ENCODE measurements at regions not wholly inside any gene's neighbourhood (a gene's known extent, or its start where the extent isn't known, plus 50 kb on each side); places are given as distances from the start of the nearest gene placed in this dataset.

DNA sequence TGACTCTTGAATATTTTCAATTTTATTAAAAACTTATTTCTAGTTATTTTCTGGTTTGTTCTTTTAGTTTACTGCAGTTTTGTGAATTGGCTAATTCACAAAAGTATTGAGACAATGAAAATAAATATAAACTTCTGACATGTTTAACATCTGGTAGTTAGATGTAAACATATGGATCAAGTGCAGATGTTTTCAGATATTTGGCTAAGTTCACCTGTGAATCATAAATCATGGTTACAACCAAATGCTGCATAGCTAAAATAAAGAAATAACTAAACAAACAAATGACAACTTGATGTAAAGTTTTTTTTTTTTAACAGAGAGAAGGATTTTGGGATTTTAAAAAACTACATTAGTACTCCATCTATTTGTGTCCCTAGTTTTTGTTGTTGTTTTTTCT lies 484.6 kb downstream of the SLCO4C1 start (continued):
- TF ChIP-seq, protein P1, sequence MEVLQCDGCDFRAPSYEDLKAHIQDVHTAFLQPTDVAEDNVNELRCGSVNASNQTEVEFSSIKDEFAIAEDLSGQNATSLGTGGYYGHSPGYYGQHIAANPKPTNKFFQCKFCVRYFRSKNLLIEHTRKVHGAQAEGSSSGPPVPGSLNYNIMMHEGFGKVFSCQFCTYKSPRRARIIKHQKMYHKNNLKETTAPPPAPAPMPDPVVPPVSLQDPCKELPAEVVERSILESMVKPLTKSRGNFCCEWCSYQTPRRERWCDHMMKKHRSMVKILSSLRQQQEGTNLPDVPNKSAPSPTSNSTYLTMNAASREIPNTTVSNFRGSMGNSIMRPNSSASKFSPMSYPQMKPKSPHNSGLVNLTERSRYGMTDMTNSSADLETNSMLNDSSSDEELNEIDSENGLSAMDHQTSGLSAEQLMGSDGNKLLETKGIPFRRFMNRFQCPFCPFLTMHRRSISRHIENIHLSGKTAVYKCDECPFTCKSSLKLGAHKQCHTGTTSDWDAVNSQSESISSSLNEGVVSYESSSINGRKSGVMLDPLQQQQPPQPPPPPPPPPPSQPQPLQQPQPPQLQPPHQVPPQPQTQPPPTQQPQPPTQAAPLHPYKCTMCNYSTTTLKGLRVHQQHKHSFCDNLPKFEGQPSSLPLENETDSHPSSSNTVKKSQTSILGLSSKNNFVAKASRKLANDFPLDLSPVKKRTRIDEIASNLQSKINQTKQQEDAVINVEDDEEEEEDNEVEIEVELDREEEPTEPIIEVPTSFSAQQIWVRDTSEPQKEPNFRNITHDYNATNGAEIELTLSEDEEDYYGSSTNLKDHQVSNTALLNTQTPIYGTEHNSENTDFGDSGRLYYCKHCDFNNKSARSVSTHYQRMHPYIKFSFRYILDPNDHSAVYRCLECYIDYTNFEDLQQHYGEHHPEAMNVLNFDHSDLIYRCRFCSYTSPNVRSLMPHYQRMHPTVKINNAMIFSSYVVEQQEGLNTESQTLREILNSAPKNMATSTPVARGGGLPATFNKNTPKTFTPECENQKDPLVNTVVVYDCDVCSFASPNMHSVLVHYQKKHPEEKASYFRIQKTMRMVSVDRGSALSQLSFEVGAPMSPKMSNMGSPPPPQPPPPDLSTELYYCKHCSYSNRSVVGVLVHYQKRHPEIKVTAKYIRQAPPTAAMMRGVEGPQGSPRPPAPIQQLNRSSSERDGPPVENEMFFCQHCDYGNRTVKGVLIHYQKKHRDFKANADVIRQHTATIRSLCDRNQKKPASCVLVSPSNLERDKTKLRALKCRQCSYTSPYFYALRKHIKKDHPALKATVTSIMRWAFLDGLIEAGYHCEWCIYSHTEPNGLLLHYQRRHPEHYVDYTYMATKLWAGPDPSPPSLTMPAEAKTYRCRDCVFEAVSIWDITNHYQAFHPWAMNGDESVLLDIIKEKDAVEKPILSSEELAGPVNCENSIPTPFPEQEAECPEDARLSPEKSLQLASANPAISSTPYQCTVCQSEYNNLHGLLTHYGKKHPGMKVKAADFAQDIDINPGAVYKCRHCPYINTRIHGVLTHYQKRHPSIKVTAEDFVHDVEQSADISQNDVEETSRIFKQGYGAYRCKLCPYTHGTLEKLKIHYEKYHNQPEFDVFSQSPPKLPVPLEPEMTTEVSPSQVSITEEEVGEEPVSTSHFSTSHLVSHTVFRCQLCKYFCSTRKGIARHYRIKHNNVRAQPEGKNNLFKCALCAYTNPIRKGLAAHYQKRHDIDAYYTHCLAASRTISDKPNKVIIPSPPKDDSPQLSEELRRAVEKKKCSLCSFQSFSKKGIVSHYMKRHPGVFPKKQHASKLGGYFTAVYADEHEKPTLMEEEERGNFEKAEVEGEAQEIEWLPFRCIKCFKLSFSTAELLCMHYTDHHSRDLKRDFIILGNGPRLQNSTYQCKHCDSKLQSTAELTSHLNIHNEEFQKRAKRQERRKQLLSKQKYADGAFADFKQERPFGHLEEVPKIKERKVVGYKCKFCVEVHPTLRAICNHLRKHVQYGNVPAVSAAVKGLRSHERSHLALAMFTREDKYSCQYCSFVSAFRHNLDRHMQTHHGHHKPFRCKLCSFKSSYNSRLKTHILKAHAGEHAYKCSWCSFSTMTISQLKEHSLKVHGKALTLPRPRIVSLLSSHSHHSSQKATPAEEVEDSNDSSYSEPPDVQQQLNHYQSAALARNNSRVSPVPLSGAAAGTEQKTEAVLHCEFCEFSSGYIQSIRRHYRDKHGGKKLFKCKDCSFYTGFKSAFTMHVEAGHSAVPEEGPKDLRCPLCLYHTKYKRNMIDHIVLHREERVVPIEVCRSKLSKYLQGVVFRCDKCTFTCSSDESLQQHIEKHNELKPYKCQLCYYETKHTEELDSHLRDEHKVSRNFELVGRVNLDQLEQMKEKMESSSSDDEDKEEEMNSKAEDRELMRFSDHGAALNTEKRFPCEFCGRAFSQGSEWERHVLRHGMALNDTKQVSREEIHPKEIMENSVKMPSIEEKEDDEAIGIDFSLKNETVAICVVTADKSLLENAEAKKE (CRISPR knock-in tag; IDR thresholded peaks at IDR 0.05), result no peak
- no peak for TF ChIP-seq EZH2phosphoT487 (IDR thresholded peaks at IDR 0.05; ENCODE audit: unreplicated experiment)
- TF ChIP-seq ZNF114 (CRISPR knock-in tag; IDR thresholded peaks at IDR 0.05), result no peak
- TF ChIP-seq, protein P2, sequence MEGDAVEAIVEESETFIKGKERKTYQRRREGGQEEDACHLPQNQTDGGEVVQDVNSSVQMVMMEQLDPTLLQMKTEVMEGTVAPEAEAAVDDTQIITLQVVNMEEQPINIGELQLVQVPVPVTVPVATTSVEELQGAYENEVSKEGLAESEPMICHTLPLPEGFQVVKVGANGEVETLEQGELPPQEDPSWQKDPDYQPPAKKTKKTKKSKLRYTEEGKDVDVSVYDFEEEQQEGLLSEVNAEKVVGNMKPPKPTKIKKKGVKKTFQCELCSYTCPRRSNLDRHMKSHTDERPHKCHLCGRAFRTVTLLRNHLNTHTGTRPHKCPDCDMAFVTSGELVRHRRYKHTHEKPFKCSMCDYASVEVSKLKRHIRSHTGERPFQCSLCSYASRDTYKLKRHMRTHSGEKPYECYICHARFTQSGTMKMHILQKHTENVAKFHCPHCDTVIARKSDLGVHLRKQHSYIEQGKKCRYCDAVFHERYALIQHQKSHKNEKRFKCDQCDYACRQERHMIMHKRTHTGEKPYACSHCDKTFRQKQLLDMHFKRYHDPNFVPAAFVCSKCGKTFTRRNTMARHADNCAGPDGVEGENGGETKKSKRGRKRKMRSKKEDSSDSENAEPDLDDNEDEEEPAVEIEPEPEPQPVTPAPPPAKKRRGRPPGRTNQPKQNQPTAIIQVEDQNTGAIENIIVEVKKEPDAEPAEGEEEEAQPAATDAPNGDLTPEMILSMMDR (conservative IDR thresholded peaks at IDR 0.05; ENCODE audit: low read depth in 2 of 2), result no peak

DNA sequence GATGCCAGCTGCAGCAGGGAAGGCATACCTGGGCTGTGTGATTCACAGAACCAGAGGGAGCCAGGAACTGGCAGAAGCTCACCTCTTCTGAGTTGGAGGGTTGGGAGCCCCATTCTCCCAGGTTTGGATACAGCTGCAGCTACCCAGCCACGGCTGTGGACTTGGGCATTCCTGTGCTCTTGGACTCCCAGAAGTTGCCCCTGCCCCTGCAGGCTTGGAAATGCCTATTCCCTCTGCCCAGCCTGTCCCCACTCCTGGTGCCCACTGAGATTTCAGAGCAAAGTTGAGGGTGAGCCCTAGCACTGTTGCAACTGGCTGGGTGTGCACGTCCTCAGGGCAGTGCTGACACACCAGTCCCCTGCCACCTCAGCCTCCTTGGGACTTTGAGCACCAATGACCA lies 489.7 kb downstream of the SLCO4C1 start:
- Histone ChIP-seq H3K27ac (ENCODE audit: low read depth) (no peak overlapping the region), H3K4me2 (no peak overlapping the region), H3K9me2 (ENCODE audit: insufficient read depth) (no peaks in the 10 kb centered on the region), H2AFZ (no peak overlapping the region), H3K79me2 (replicated peaks; ENCODE audit: insufficient read depth) (no peaks in the 10 kb centered on the region), H3K4me3 (no peak overlapping the region), H3K4me1 (ENCODE audit: insufficient read depth) (no peaks in the 10 kb centered on the region), H3K36me3 (ENCODE audit: insufficient read depth) (no peaks in the 10 kb centered on the region), H3F3A (replicated peaks; ENCODE audit: low read depth) (no peaks in the 10 kb centered on the region), H3K27me3 (ENCODE audit: insufficient read depth) (no peaks in the 10 kb centered on the region), H4K20me1 (replicated peaks; ENCODE audit: insufficient read depth) (no peaks in the 10 kb centered on the region)
- no peak for DNase-seq (ENCODE audit: low spot score)
- Mint-ChIP-seq H3K27ac (no peak overlapping the region), H3K4me3 (no peak overlapping the region), H3K9me3 (peaks cover 3% of the 10 kb centered on the region; the same call in 1 of the 3 replicates), H3K36me3 (ENCODE audit: low read depth) (no peaks in the 10 kb centered on the region), H3K27me3 (ENCODE audit: insufficient read depth, low read depth, poor library complexity) (no peaks in the 10 kb centered on the region), H3K4me1 (no peaks in the 10 kb centered on the region)
- ATAC-seq, result no peak
- TF ChIP-seq, protein P1 (CRISPR knock-in tag; IDR thresholded peaks at IDR 0.05), result no peak
- TF ChIP-seq EZH2phosphoT487 (IDR thresholded peaks at IDR 0.05; ENCODE audit: unreplicated experiment) (no peak), ZNF114 (CRISPR knock-in tag; IDR thresholded peaks at IDR 0.05) (no peak)
- TF ChIP-seq, protein P2 (conservative IDR thresholded peaks at IDR 0.05; ENCODE audit: low read depth in 2 of 2), result no peak
